BJ (cell line): ENCODE measurements at regions not wholly inside any gene's neighbourhood (a gene's known extent, or its start where the extent isn't known, plus 50 kb on each side); places are given as distances from the start of the nearest gene placed in this dataset.
"Not testable (repeated sequence)": the region's sequence is repeated elsewhere in the genome, so short reads cannot be mapped to it uniquely, and the experiment has no call there.

Source experiments
- CTCF ChIA-PET: fragments of 350-600 bp; formaldehyde crosslinking; extraction: SDS; loops from one replicate; lab custom pipeline; 2021; ENCODE audit warnings: antibody characterized with exemption, inconsistent platforms; lab: Yijun Ruan, JAX
- POLR2A ChIA-PET: fragments of 300-600 bp; sonication (Branson Sonifier 250); formaldehyde crosslinking; extraction: SDS; loops from one replicate; lab custom pipeline; 2021; ENCODE audit warnings: antibody characterized with exemption; lab: Charles Lee
- DNase-seq: peaks from one replicate; pipeline ENCODE4 v3.0.0-alpha.2; 2011; ENCODE audit warnings: low read depth
- H3K27me3 ChIP-seq: 2 replicates; pipeline ENCODE4 v1.6.0; 2011; ENCODE audit warnings: low read length; ENCODE audit not compliant: control insufficient read depth, insufficient read depth
- H3K36me3 ChIP-seq: 2 replicates; pipeline ENCODE4 v1.5.1; 2011; ENCODE audit warnings: low read length; ENCODE audit not compliant: control insufficient read depth, insufficient read depth
- H3K4me3 ChIP-seq: 2 replicates; pipeline ENCODE4 v1.5.1; 2011; ENCODE audit warnings: low read depth, mild to moderate bottlenecking, control low read depth, low read length
- CTCF ChIP-seq: IDR thresholded peaks from 2 replicates; pipeline ENCODE4 v1.5.1; 2011; ENCODE audit warnings: low read depth, mild to moderate bottlenecking, control low read depth, inconsistent platforms, low read length, moderate library complexity; ENCODE audit not compliant: insufficient read depth

- Histone ChIP-seq H3K27me3 (no peaks in the 10 kb centered on the region), H3K4me3 (no peak overlapping the region), H3K36me3 (no peaks in the 10 kb centered on the region)
- CTCF ChIA-PET, result interaction anchor here (0.6 kb wide), 1 partner anchor 237 kb away, joined by 3 read pairs; no protein-coding TSS in a partner anchor
- POLR2A ChIA-PET, result no interaction called here
- TF ChIP-seq CTCF, result no peak
- DNase-seq, result no peak
Observed at GRCh38 chr16:88330971-88331890, 51.5 kb upstream of the ZNF469 start.

- CTCF ChIA-PET, result no interaction called here
- no peaks in the 10 kb centered on the region for H3K27me3 ChIP-seq
- H3K4me3 ChIP-seq, result no peak overlapping the region
- DNase-seq, result peak; percentile 99
- no peaks in the 10 kb centered on the region for H3K36me3 ChIP-seq
- POLR2A ChIA-PET, result interaction anchor here (0.6 kb wide), 1 partner anchor 25 kb away, joined by 4 read pairs; no protein-coding TSS in a partner anchor
- TF ChIP-seq CTCF, result no peak
Observed at GRCh38 chr16:88331989-88332920, 50.5 kb upstream of the ZNF469 start.

- POLR2A ChIA-PET, H3K4me3 ChIP-seq, CTCF ChIA-PET, DNase-seq, H3K36me3 ChIP-seq, H3K27me3 ChIP-seq: not testable (repeated sequence)
Observed at GRCh38 chr16:88332921-88333825, 49.6 kb upstream of the ZNF469 start.
